C4-2B (cell line): ENCODE measurements at regions not wholly inside any gene's neighbourhood (a gene's known extent, or its start where the extent isn't known, plus 50 kb on each side); places are given as distances from the start of the nearest gene placed in this dataset.

Experiments
- H3K27ac ChIP-seq: fragments of 450-650 bp; 2 replicates; pipeline ENCODE4 v1.5.1; 2017
- ZFX ChIP-seq: fragments of 450-650 bp; IDR thresholded peaks from 2 replicates; pipeline ENCODE4 v1.6.1; 2017
- TF ChIP-seq, protein P1 (sequence below): fragments of 450-650 bp; conservative IDR thresholded peaks from 2 replicates; pipeline ENCODE4 v1.5.1; 2017; ENCODE audit warnings: mild to moderate bottlenecking

- TF ChIP-seq ZFX = no peak
- TF ChIP-seq, protein P1, sequence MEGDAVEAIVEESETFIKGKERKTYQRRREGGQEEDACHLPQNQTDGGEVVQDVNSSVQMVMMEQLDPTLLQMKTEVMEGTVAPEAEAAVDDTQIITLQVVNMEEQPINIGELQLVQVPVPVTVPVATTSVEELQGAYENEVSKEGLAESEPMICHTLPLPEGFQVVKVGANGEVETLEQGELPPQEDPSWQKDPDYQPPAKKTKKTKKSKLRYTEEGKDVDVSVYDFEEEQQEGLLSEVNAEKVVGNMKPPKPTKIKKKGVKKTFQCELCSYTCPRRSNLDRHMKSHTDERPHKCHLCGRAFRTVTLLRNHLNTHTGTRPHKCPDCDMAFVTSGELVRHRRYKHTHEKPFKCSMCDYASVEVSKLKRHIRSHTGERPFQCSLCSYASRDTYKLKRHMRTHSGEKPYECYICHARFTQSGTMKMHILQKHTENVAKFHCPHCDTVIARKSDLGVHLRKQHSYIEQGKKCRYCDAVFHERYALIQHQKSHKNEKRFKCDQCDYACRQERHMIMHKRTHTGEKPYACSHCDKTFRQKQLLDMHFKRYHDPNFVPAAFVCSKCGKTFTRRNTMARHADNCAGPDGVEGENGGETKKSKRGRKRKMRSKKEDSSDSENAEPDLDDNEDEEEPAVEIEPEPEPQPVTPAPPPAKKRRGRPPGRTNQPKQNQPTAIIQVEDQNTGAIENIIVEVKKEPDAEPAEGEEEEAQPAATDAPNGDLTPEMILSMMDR = peak; percentile 71
- H3K27ac ChIP-seq = no peak overlapping the region
These were observed 380.0 kb downstream of the REEP3 start for GRCh38 chr10:63901228-63901627.

GRCh38 chr10:63901881-63902280 is 380.7 kb downstream of the REEP3 start:
- TF ChIP-seq ZFX = no peak
- TF ChIP-seq, protein P1 = no peak
- H3K27ac ChIP-seq = no peak overlapping the region

DNA sequence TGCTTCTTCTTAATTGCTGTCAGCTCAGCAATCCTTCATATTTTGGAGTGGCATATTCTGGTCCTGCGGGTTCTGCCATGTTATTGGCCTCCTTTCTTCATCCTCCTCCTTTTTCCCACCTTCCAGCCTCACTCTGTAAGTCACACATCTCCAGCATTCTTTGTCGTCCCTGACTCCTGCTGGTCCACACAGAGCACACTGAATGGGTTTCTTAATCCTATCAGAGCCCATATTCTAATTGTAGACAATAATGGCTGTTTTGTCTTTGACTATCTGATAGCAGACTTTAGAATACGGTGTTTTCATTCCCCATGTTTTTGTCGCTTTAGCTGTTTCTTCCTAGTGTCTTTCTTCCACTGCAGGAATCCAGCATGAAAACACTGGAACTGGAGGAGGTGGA is 389.6 kb downstream of the REEP3 start:
- no peak overlapping the region for H3K27ac ChIP-seq
- no peak for TF ChIP-seq ZFX
- TF ChIP-seq, protein P1 = no peak

DNA sequence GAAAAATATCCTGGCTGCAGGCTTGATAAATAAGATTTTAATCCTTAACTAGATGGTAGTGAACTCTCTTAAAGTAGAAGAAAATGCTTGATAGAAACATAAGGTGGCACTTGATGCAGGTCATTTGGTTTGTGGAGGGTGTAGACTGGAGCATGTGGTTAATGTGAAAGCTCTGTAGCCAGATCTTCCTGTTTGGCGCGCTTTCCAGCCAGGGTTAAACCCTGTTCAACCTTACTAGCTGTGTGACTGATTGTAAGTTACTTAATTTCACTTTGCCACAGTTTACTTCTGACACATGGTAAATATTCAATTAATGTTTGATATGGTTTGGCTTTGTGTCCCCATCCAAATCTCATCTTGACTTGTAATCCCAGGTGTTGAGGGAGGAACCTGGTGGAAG is 394.0 kb downstream of the REEP3 start:
- TF ChIP-seq, protein P1 = no peak
- TF ChIP-seq ZFX = no peak
- no peak overlapping the region for H3K27ac ChIP-seq

- H3K27ac ChIP-seq = no peak overlapping the region
- TF ChIP-seq, protein P1 = no peak
- TF ChIP-seq ZFX = no peak
These were observed 396.2 kb downstream of the REEP3 start for GRCh38 chr10:63917363-63917762.

- H3K27ac ChIP-seq = no peak overlapping the region
- TF ChIP-seq, protein P1 = no peak
- TF ChIP-seq ZFX = no peak
These were observed 398.5 kb downstream of the REEP3 start for GRCh38 chr10:63919575-63920279.

DNA sequence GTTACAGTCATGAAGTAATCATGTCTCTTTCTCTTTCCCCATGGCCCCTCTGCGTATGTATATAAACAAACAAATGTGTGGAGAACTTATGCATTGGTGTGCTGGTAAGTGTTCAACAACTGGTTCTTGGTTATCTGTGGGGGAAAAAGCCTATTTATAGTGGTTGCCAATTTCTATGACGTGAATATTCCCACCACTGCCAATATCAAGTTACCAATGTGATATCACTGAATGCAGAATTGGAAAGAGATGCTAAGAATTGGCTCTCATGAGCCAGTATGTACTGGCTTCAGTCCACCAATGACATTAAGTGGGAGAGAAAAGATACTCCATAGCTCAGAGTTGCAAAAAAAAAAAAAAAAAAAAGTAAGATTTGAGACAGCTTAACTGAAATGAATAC is 399.7 kb downstream of the REEP3 start:
- TF ChIP-seq, protein P1 = no peak
- no peak for TF ChIP-seq ZFX
- H3K27ac ChIP-seq = no peak overlapping the region
